Activated CD8-positive, alpha-beta memory T cell treated with anti-CD3 and anti-CD28 coated beads, Interleukin-2, amount 50 U/mL, for 4 hours (primary cell): ENCODE measurements at regions not wholly inside any gene's neighbourhood (a gene's known extent, or its start where the extent isn't known, plus 50 kb on each side); places are given as distances from the start of the nearest gene placed in this dataset.
"Not testable (repeated sequence)": the region's sequence is repeated elsewhere in the genome, so short reads cannot be mapped to it uniquely, and the experiment has no call there.

ENCODE experiments used
- DNase-seq: peaks from one replicate; pipeline ENCODE4 v3.0.0-alpha.2; 2020

DNA sequence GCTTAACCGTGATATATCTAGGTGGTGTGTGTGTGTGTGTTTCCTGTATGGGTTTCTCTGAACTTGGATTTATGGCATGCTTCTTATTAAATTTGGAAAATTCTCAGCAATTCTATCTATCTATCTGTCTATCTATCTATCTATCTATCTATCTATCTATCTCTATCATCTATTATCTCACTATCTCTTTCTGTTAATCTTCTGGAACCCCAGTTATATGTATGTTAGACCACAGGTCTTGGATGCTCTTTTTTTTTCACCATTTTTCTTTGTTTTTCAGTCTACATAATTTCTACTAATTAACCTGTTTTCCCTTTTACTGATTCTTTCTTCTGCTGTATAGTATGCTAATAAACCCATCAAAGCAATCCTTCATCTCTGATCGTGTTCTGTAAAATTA, 538.0 kb downstream of the PTPRU start:
- DNase-seq, result no peak

GRCh38 chr1:29772584-29773100, 536.3 kb downstream of the PTPRU start:
- no peak for DNase-seq

GRCh38 chr1:29767769-29768425, 531.6 kb downstream of the PTPRU start:
- no peak for DNase-seq

DNA sequence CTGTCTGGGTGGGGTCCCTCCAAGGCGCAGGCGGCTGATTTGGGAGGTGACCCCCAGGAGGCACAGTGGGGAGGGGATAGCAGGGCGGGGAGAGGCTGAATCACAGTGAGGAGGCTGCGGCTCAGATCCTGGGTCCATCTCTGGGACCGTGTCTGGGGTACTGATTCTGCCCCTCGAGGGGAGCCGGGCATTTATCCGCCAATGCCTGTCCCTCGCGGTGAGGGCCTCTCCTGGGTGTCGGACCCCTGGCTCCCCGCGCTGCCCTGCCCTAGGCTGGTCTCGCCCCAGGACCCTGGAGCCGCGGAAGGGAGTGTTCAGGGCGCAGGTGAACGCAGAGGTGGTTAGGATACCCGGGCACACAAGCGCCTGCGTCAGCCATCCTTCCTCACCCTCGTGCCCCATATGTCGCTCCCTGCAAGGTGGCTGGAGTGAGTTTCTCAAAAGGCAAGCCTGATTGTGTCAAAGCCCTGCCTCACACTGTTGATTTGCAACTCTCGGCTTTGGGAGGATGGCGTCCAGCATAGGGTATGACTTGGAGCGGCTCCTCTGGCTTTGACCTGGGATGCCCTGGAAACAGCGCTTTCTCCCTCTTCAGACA, 530.9 kb downstream of the PTPRU start:
- no peak for DNase-seq

DNA sequence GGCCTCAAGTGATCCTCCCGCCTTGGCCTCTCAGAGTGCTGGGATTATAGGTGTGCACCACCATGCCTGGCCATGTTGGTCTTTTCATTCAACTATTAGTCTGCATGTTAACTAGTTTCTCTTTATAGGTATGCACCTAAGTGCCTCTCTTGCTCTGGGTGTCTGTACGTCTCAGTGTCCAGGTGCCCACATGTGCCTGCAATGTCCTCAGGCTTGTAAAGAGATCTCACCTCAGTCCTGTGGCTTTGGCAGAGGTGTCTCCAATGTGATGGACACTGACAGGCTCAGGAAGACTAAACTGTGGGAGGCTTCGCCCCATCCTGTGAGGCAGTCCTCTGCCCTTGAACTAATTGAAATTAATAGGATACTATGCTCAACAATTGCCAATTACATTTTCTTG, 526.3 kb downstream of the PTPRU start:
- DNase-seq, result no peak

- no peak for DNase-seq
Observed at GRCh38 chr1:29761159-29761928, 525.0 kb downstream of the PTPRU start.

DNA sequence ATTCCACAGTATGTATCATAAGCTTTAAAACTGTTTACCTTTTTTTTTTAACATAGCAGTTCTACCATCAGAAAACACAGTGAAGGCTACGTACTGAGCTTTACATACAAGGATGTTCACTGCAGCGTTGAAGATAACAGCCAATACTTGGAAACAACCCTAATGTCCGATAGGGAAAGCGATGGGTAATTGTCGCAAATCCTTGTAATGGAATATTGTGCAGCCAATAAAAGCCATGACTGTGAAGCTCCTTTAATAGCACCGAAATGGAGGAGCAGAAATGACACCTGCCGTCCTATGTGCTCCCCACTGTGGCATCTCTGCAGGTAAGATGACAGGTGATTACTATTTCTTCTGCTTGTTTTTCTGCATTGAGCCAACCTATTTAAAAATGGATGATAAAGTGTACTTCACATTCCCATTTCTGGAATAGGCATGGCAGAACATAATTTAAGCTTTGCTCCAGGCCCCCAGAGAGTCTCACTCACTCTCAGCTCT, 523.8 kb downstream of the PTPRU start:
- no peak for DNase-seq

GRCh38 chr1:29758781-29759499, 522.6 kb downstream of the PTPRU start:
- DNase-seq, result no peak

- no peak for DNase-seq
Observed at GRCh38 chr1:29757866-29758780, 521.8 kb downstream of the PTPRU start.

DNA sequence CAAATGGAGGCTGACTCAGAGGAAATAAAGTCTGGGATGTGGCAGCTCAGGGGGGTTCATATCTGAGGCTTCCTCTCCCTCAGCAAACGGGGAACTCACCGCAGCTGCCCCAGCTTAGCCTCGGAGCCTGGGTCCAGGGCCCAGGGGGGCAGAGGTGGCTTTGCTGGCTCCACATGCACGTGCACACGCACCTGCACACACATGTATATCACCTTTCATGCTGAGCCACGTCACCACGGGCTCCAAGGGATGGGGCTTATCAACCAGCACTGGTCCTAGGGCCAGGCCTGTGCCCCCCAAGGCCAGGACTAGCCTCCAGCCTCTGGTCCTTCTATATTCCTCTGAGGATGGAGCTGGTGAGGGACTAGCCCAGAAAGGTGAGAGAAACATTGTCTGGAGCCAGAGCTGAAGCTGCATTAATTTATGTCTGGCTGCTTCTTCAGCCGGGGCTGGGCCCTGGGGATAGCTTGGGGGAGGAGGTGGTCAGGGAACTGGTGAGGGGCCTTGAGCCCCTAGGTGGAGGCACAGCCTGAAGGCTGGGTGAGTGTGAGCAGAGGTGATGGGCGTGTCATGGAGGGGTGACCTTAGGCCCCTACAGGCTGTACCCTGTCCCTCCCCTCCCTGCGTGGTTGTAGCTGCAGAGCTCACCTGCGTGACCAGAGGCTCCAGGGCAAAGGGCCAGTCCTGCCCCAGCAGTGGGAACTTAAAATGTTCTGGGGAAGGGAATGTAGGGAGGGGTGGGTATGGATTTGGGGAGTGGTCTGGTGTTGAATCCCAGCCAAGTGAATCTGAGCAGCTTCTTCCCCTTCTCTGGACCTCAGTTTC, 520.8 kb downstream of the PTPRU start:
- no peak for DNase-seq

GRCh38 chr1:29756498-29756897, 520.2 kb downstream of the PTPRU start:
- DNase-seq, result no peak

DNA sequence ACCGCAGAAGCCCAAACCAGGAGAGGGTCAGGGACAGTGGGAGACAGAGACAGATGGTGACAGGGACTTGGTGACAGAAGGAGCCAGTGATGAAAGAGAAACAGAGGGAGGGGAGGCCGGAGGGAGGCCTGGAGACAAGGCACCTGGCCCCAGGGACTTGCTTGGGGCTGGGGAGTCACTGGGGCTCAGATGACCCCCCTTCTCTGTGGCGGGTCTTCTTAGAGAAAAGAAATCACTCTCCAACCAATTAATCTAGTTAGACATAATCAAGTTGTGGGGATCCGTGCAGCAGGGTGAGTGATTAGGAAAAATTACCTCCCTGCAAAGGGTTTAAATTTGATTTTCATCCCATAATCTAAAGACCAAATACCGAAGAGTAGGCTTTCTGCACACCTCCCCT, 519.8 kb downstream of the PTPRU start:
- no peak for DNase-seq

DNA sequence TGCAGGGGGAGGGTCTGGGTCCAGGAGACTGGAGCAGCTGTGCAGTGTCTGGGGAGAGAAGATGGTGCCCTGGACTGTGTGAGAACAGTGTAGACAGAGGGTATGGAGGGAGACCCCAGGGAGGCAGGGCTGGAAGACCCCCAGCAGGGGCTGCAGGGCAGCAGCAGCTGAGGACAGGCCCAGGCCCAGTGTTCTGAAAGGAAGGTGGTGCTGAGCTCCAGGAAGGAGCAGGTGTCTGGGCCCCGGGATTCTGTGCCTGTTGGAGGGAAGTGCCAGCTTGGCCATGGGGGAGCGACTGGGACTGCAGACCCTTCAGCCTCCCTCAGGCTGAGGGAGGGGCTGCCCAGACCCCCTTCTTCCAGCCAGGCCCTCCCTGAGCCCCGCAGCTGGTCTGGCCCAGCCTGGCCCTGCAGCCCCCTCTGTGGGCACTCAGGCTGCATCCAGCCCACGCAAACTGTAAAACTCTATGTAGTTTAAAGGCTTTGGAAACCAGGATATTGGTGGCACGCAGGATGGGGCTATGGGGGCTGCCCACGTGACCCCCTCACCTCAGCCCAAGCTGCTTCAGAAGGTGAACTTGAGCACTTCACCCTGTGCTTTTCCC, 519.2 kb downstream of the PTPRU start:
- DNase-seq, result not testable (repeated sequence)

DNA sequence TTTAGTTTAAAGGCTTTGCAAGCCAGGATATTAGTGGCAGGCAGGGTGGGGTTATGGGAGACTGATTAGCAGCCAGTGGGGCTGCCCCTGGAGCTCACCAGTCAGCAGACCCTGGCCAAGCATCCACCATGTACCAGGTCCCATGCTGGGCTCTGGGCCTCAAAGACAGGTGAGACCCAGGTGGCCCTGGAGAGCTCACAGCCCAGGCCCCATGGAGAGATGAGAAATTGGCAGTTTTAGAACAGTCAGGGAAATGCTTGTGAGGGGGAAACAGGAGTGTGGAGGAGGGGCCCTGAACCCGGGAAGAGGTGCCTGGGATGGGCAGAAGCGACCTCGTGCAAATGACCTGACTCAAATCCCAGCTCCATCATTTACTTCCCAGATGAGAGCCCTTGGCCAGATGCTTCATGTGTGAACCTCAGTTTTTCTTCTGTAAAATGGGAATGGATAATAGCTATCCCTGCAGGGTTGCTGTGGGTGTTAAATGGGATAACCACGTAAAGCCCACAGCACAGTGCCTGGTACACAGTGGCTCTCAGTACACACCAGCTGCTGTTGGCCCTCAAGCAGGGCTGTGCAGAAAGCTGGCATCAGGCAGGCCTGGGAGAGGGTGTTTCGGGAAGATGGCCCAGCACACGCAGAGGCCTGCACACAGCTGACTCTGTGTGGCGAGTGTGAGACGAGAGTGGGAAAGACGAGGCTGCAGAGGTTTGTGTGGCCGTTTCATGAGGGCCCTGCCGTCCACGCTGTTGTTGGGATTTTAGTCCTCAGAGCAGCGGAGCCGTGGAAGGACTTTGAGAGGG, 518.5 kb downstream of the PTPRU start:
- DNase-seq, result no peak

GRCh38 chr1:29753771-29754572, 517.6 kb downstream of the PTPRU start:
- no peak for DNase-seq

- no peak for DNase-seq
Observed at GRCh38 chr1:29753244-29753643, 516.9 kb downstream of the PTPRU start.

DNA sequence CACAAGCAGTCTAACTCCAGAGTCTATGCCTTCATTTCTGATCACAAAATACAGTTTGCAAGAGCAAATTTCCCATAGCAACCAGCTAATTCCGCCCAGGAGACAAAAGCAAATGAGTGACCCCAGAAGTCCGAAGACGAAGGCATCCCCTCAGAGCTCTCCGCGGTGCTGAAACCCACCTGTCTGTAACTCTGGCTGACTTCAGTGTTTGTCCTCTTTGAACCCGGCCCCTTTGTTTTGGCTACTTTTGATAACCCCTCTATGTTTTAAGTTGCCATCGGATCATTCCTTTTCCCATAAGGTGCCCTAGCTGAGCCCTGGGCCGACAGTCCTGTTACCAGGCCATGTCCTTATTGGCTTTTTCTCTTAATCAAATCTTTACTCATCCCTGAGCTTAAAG, 515.8 kb downstream of the PTPRU start:
- DNase-seq, result no peak

DNA sequence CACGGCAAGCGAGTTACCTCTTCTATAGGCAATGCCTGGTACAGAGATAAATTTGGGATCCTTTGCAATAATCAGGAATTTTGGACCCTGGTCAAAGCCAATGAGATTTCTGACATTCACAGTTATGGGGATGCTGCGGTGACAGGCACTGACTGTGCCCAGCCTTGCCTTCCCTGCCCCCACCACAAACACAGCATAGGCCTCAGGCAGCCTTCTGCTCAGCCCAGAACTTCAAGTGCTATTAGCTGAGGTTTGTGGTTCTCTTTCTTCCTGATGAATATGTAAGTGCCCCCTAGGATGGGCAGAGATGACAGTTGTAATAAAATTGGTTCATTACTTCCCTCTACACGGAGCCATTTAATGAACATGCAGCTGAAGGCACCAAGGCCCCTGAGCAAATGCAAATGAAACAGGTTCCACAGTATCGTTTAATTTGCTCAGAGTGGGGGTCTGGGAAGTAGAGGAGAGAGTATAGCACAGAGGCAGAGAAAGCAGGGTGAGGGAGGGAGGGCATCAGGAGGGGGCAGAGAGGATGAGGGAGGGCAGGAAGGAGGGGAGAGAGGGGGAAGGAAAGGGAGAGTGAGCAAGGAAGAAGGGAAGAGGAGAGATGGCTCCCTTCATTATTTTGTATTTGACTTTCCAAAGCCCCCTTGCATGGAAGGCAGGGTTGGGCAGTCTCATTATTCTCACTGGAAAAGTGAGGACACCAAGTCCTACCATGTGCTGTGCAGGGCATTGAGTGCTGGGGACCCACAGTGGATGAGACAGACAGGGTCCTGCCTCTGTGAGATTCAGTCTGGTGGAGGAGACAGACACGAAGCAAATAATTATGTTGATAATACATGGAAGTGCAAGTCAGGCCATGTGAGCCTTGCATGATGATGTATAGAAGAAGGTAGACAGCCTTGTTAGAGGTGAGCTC, 513.0 kb downstream of the PTPRU start:
- no peak for DNase-seq
